Trophoblast cell (in vitro differentiated cells and primary cell): ENCODE measurements at regions not wholly inside any gene's neighbourhood (a gene's known extent, or its start where the extent isn't known, plus 50 kb on each side); places are given as distances from the start of the nearest gene placed in this dataset.
"Not testable (repeated sequence)": the region's sequence is repeated elsewhere in the genome, so short reads cannot be mapped to it uniquely, and the experiment has no call there.

Source experiments
- DNase-seq, 2 donors: peaks; one replicate each; pipeline ENCODE4 v3.0.0-alpha.2; 2016
- H2AFZ ChIP-seq: 2 replicates; pipeline ENCODE4 v1.6.1; 2013; ENCODE audit warnings: low read length, moderate library complexity, mild to moderate bottlenecking; ENCODE audit not compliant: insufficient read depth, poor library complexity
- H2AK5ac ChIP-seq: 2 replicates; pipeline ENCODE4 v1.6.1; 2013; ENCODE audit warnings: mild to moderate bottlenecking, low read length
- H2BK120ac ChIP-seq: 2 replicates; pipeline ENCODE4 v1.6.1; 2013; ENCODE audit warnings: low read length, mild to moderate bottlenecking, moderate library complexity; ENCODE audit not compliant: insufficient read depth, poor library complexity
- H2BK12ac ChIP-seq: 2 replicates; pipeline ENCODE4 v1.6.1; 2013; ENCODE audit warnings: mild to moderate bottlenecking, low read length, moderate library complexity
- H2BK5ac ChIP-seq: 2 replicates; pipeline ENCODE4 v1.6.1; 2013; ENCODE audit warnings: low read length, low read depth, moderate library complexity, mild to moderate bottlenecking; ENCODE audit not compliant: poor library complexity
- H3K14ac ChIP-seq: 2 replicates; pipeline ENCODE4 v1.6.1; 2013; ENCODE audit warnings: mild to moderate bottlenecking, low read length
- H3K18ac ChIP-seq: 2 replicates; pipeline ENCODE4 v1.6.1; 2013; ENCODE audit warnings: mild to moderate bottlenecking, low read length
- H3K23ac ChIP-seq: 2 replicates; pipeline ENCODE4 v1.6.1; 2013; ENCODE audit warnings: low read length
- H3K27ac ChIP-seq: 2 replicates; pipeline ENCODE4 v1.5.1; 2013; ENCODE audit warnings: low read depth, mild to moderate bottlenecking, inconsistent platforms, low read length, moderate library complexity
- H3K27me3 ChIP-seq: 2 replicates; pipeline ENCODE4 v1.6.1; 2013; ENCODE audit warnings: inconsistent platforms, mild to moderate bottlenecking, low read length, moderate library complexity; ENCODE audit not compliant: insufficient read depth
- H3K36me3 ChIP-seq, 2 experiments: 1 replicate in 1 of 2; 2 replicates in 1 of 2; pipeline ENCODE4 v1.6.1; 2013; ENCODE audit warnings: low read length in 2 of 2, mild to moderate bottlenecking in 2 of 2, moderate library complexity in 1 of 2; ENCODE audit not compliant: insufficient read depth in 2 of 2, control insufficient read depth in 1 of 2
- H3K4ac ChIP-seq: 2 replicates; pipeline ENCODE4 v1.6.1; 2013; ENCODE audit warnings: low read depth, mild to moderate bottlenecking, low read length, moderate library complexity
- H3K4me1 ChIP-seq, 2 experiments: 1 replicate in 1 of 2; 2 replicates in 1 of 2; pipeline ENCODE4 v1.6.1; 2013; ENCODE audit warnings: low read length in 2 of 2, mild to moderate bottlenecking in 2 of 2, moderate library complexity in 1 of 2; ENCODE audit not compliant: insufficient read depth in 2 of 2, control insufficient read depth in 1 of 2
- H3K4me2 ChIP-seq: 2 replicates; pipeline ENCODE4 v1.6.1; 2013; ENCODE audit warnings: inconsistent platforms, mild to moderate bottlenecking, low read length, moderate library complexity
- H3K4me3 ChIP-seq: 2 replicates; pipeline ENCODE4 v1.5.1; 2013; ENCODE audit warnings: mild to moderate bottlenecking, low read depth, low read length, inconsistent platforms
- H3K79me1 ChIP-seq: one replicate; pipeline ENCODE4 v1.6.1; 2013; ENCODE audit warnings: low read length
- H3K79me2 ChIP-seq: 2 replicates; pipeline ENCODE4 v1.6.1; 2013; ENCODE audit warnings: low read length, mild to moderate bottlenecking; ENCODE audit not compliant: control insufficient read depth, insufficient read depth, poor library complexity
- H3K9ac ChIP-seq: 2 replicates; pipeline ENCODE4 v1.6.1; 2013; ENCODE audit warnings: mild to moderate bottlenecking, low read length
- H3K9me3 ChIP-seq: 2 replicates; pipeline ENCODE4 v1.6.1; 2013; ENCODE audit warnings: low read depth, mild to moderate bottlenecking, control low read depth, inconsistent platforms, low read length; ENCODE audit not compliant: insufficient read depth
- H4K12ac ChIP-seq: 2 replicates; pipeline ENCODE4 v1.6.1; 2013; ENCODE audit warnings: low read depth, mild to moderate bottlenecking, low read length, moderate library complexity
- H4K8ac ChIP-seq: 2 replicates; pipeline ENCODE4 v1.6.1; 2013; ENCODE audit warnings: low read depth, mild to moderate bottlenecking, low read length, moderate library complexity
- H4K91ac ChIP-seq: one replicate; pipeline ENCODE4 v1.6.1; 2013; ENCODE audit warnings: low read depth, mild to moderate bottlenecking, low read length, moderate library complexity
- WGBS: extraction: QIAGEN DNeasy Blood & Tissue Kit; methylation state at CpG from one replicate; pipeline ENCODE4 v1.1.7; 2013; ENCODE audit warnings: missing lambda C conversion rate; ENCODE audit not compliant: insufficient read length, insufficient coverage; ENCODE audit errors: extremely low coverage; 5-methylcytosine and 5-hydroxymethylcytosine counted together

GRCh38 chr6:144564202-144564601, 279.1 kb downstream of the UTRN start:
- H3K27me3 ChIP-seq, result no peaks in the 10 kb centered on the region
- peaks cover 0 to 2% of the 10 kb centered on the region in 2 experiments for H3K36me3 ChIP-seq
- H2BK5ac ChIP-seq, result no peak overlapping the region
- no peak for DNase-seq
- H2BK120ac ChIP-seq, result no peak overlapping the region
- H3K4ac ChIP-seq, result no peak overlapping the region
- H2BK12ac ChIP-seq, result no peak overlapping the region
- no peak overlapping the region for H3K4me3 ChIP-seq
- no peaks in the 10 kb centered on the region for H3K79me1 ChIP-seq
- no peak overlapping the region for H3K27ac ChIP-seq
- H4K91ac ChIP-seq, result no peak overlapping the region
- no peak overlapping the region for H4K12ac ChIP-seq
- no peak overlapping the region for H2AFZ ChIP-seq
- H3K79me2 ChIP-seq, result no peaks in the 10 kb centered on the region
- no peak overlapping the region for H3K4me2 ChIP-seq
- WGBS, result no CpG with 5 or more reads among the region's 2 CpGs
- no peak overlapping the region for H3K23ac ChIP-seq
- no peak overlapping the region for H4K8ac ChIP-seq
- H3K9me3 ChIP-seq, result no peaks in the 10 kb centered on the region
- peaks cover 0 to 2% of the 10 kb centered on the region in 2 experiments for H3K4me1 ChIP-seq
- H3K18ac ChIP-seq, result no peak overlapping the region
- no peak overlapping the region for H3K9ac ChIP-seq
- no peak overlapping the region for H2AK5ac ChIP-seq
- H3K14ac ChIP-seq, result no peak overlapping the region

DNA sequence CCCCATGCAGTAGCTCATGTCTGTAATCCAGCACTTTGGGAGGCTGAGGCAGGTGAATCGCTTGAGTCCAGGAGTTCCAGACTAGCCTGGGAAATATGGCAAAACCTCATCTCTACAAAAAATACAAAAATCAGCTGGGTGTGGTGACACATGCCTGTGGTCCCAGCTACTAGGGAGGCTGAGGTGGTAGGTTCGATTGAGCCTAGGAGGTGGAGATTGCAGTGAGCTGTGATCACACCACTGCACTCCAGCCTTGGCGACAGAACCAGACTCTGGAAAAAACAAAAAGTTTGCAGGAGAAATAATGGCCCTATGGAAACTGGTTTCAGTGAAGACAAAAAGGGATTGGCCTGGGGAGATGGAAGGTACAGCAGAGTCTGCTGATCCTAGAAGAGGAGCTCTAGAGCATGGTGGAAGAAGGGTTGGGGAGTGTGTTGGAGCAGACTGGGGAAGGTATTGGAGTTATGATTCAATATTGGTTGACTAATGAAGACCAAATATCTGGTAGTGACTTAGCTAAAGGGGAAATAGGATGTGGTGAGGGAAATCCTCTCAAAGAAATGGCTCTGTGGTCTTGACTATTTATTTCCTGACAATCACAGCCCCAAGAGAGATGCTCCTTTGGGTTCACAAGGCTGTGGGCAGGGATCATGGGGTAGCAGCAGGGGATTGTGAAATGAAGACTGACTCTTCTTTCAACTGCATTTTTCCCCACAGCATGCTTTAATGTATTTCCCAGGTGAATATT, 281.9 kb downstream of the UTRN start:
- Histone ChIP-seq H2BK12ac (no peak overlapping the region), H4K8ac (no peak overlapping the region), H3K4ac (no peak overlapping the region), H4K12ac (no peak overlapping the region), H3K14ac (no peak overlapping the region), H2BK120ac (no peak overlapping the region), H2AFZ (no peak overlapping the region), H2BK5ac (no peak overlapping the region), H3K79me2 (no peaks in the 10 kb centered on the region), H3K36me3 (peaks cover 0 to 2% of the 10 kb centered on the region in 2 experiments), H3K9me3 (no peaks in the 10 kb centered on the region), H4K91ac (no peak overlapping the region), H3K4me1 (no peaks in the 10 kb centered on the region), H3K27ac (no peak overlapping the region), H3K23ac (no peak overlapping the region), H3K27me3 (no peaks in the 10 kb centered on the region), H3K18ac (no peak overlapping the region), H3K4me3 (no peak overlapping the region), H2AK5ac (no peak overlapping the region), H3K79me1 (no peaks in the 10 kb centered on the region), H3K9ac (no peak overlapping the region), H3K4me2 (no peak overlapping the region)
- no peak for DNase-seq
- WGBS, result no CpG with 5 or more reads among the region's 3 CpGs

- H3K36me3 ChIP-seq, result peaks cover 0 to 2% of the 10 kb centered on the region in 2 experiments
- no peaks in the 10 kb centered on the region for H3K27me3 ChIP-seq
- H3K14ac ChIP-seq, result no peak overlapping the region
- H3K79me1 ChIP-seq, result no peaks in the 10 kb centered on the region
- H2BK5ac ChIP-seq, result no peak overlapping the region
- H2BK120ac ChIP-seq, result no peak overlapping the region
- H3K9me3 ChIP-seq, result no peaks in the 10 kb centered on the region
- H2AFZ ChIP-seq, result no peak overlapping the region
- H3K23ac ChIP-seq, result no peak overlapping the region
- no peak overlapping the region for H4K8ac ChIP-seq
- H2AK5ac ChIP-seq, result no peak overlapping the region
- no peak for DNase-seq
- no peak overlapping the region for H3K4me2 ChIP-seq
- WGBS, result no CpG with 5 or more reads among the region's 8 CpGs
- H3K4me1 ChIP-seq, result no peaks in the 10 kb centered on the region
- H3K18ac ChIP-seq, result no peak overlapping the region
- no peak overlapping the region for H3K27ac ChIP-seq
- H3K4ac ChIP-seq, result no peak overlapping the region
- H2BK12ac ChIP-seq, result no peak overlapping the region
- H3K9ac ChIP-seq, result no peak overlapping the region
- no peak overlapping the region for H3K4me3 ChIP-seq
- no peaks in the 10 kb centered on the region for H3K79me2 ChIP-seq
- no peak overlapping the region for H4K12ac ChIP-seq
- H4K91ac ChIP-seq, result no peak overlapping the region
These were observed 283.1 kb downstream of the UTRN start for GRCh38 chr6:144568241-144568640.

- not testable (repeated sequence) for H3K27ac ChIP-seq, H2BK12ac ChIP-seq, H4K91ac ChIP-seq, H3K4me2 ChIP-seq, H3K23ac ChIP-seq, H2BK120ac ChIP-seq, H3K4me1 ChIP-seq, H2BK5ac ChIP-seq, H4K8ac ChIP-seq, H3K18ac ChIP-seq, H3K79me2 ChIP-seq, H2AFZ ChIP-seq, DNase-seq, H4K12ac ChIP-seq, H3K9me3 ChIP-seq, H3K4me3 ChIP-seq, H2AK5ac ChIP-seq, H3K9ac ChIP-seq, H3K4ac ChIP-seq, H3K14ac ChIP-seq, H3K79me1 ChIP-seq, H3K27me3 ChIP-seq, H3K36me3 ChIP-seq
- WGBS, result no CpG with 5 or more reads among the region's 1 CpG
These were observed 287.4 kb downstream of the UTRN start for GRCh38 chr6:144572541-144572940.
